Left ventricle myocardium inferior (tissue), 1 donor: ENCODE measurements at regions not wholly inside any gene's neighbourhood (a gene's known extent, or its start where the extent isn't known, plus 50 kb on each side); places are given as distances from the start of the nearest gene placed in this dataset.

Experiments
- DNase-seq: peaks from one replicate; pipeline ENCODE4 v3.0.0-alpha.2; 2020
- H3K27ac ChIP-seq: fragments of 200-600 bp; replicated peaks from 2 replicates; pipeline ENCODE4 v1.8.0; 2021
- H3K27me3 ChIP-seq: fragments of 200-600 bp; 2 replicates; pipeline ENCODE4 v1.8.0; 2021; ENCODE audit warnings: low read depth
- H3K36me3 ChIP-seq: fragments of 200-600 bp; 2 replicates; pipeline ENCODE4 v1.8.0; 2021
- H3K4me1 ChIP-seq: fragments of 200-600 bp; 2 replicates; pipeline ENCODE4 v1.8.0; 2021
- H3K4me3 ChIP-seq: fragments of 200-600 bp; 2 replicates; pipeline ENCODE4 v1.8.0; 2021; ENCODE audit warnings: mild to moderate bottlenecking, moderate library complexity
- H3K9me3 ChIP-seq: fragments of 200-600 bp; replicated peaks from 2 replicates; pipeline ENCODE4 v1.8.0; 2021
- intact Hi-C: fragments of 100-400 bp; cut with micrococcal nuclease; formaldehyde crosslinking; loops from one replicate; pipeline ENCODE4 v1.11.0; 2022
- TF ChIP-seq, protein P1 (sequence below): fragments of 200-600 bp; IDR thresholded peaks from 2 replicates; pipeline ENCODE4 v1.8.0; 2021; ENCODE audit warnings: antibody characterized with exemption, mild to moderate bottlenecking, borderline replicate concordance
- donor health status: DM: no; HTN: yes; CAD: no; lungs with severe emphysema.

DNA sequence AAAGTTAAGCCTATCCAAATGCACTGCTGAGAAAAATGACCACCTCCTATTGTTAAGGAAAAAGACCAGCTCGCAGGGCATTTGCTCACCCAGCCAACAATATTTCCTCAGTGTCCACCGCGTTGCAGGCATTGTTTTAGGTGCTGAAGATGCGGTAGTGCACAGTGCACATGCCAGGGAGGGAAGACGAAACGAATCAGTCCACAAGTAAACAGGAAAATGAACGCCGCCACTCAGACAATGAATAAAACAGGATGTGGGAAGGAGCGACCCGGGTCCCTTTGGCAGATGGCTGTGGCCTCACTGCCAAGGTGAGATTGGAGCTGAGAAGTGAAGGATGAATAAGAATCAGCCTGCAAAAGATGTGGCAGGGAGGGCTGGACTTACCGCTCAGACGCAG lies 249.2 kb downstream of the FOXL1 start:
- H3K27me3 ChIP-seq: peaks cover 56% of the 10 kb centered on the region
- H3K4me3 ChIP-seq: no peak overlapping the region
- H3K36me3 ChIP-seq: no peaks in the 10 kb centered on the region
- DNase-seq: no peak
- TF ChIP-seq, protein P1, sequence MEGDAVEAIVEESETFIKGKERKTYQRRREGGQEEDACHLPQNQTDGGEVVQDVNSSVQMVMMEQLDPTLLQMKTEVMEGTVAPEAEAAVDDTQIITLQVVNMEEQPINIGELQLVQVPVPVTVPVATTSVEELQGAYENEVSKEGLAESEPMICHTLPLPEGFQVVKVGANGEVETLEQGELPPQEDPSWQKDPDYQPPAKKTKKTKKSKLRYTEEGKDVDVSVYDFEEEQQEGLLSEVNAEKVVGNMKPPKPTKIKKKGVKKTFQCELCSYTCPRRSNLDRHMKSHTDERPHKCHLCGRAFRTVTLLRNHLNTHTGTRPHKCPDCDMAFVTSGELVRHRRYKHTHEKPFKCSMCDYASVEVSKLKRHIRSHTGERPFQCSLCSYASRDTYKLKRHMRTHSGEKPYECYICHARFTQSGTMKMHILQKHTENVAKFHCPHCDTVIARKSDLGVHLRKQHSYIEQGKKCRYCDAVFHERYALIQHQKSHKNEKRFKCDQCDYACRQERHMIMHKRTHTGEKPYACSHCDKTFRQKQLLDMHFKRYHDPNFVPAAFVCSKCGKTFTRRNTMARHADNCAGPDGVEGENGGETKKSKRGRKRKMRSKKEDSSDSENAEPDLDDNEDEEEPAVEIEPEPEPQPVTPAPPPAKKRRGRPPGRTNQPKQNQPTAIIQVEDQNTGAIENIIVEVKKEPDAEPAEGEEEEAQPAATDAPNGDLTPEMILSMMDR: no peak
- H3K4me1 ChIP-seq: peaks cover 3% of the 10 kb centered on the region
- intact Hi-C loops: no loop called here
- no peak overlapping the region for H3K27ac ChIP-seq
- no peaks in the 10 kb centered on the region for H3K9me3 ChIP-seq

DNA sequence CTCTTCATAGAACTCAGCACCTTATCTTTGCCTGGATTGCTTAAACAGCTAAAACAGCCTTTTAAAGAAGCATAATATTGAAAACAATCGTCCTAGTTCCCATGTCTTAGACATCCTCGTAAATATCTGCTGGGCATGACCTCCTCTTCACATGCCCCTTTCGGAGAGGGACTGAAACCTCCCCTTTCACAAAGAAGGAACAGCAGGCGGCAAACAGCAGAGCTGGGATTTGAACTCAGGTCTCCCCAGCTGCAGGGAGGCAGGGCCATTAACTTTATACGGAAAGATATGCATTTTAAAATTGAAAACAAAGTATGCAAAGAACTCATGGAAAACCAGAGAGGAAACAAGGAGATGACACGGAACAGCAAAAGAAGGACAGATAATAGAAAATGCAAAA lies 249.9 kb downstream of the FOXL1 start:
- H3K27me3 ChIP-seq: peaks cover 56% of the 10 kb centered on the region
- H3K4me1 ChIP-seq: peaks cover 2% of the 10 kb centered on the region
- TF ChIP-seq, protein P1: no peak
- H3K4me3 ChIP-seq: no peak overlapping the region
- no peaks in the 10 kb centered on the region for H3K9me3 ChIP-seq
- H3K36me3 ChIP-seq: no peaks in the 10 kb centered on the region
- intact Hi-C loops: no loop called here
- no peak overlapping the region for H3K27ac ChIP-seq
- DNase-seq: no peak

DNA sequence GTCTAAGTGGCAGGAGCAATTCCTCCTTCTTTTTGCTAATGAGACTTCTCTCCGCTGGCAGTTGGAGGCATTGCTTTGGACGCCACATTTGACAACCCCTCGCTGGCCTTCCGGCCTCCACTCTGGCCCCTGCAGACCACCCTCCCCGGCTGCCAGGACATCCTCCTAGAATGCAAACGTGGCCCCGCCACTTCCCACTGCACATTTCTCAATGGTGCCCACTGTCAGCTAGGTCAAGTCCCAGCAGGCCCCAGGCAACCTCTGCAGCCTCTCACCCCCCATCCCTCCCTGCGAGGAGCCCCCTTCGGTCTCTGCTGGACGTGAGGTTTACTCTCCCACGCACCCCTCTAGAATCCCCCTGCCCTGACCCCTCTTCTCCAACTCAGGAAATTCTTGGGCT lies 250.3 kb downstream of the FOXL1 start:
- intact Hi-C loops: no loop called here
- no peak for DNase-seq
- Histone ChIP-seq H3K4me1 (peaks cover 6% of the 10 kb centered on the region), H3K9me3 (no peaks in the 10 kb centered on the region), H3K27ac (no peak overlapping the region), H3K27me3 (peaks cover 54% of the 10 kb centered on the region), H3K36me3 (no peaks in the 10 kb centered on the region), H3K4me3 (no peak overlapping the region)
- TF ChIP-seq, protein P1: no peak

DNA sequence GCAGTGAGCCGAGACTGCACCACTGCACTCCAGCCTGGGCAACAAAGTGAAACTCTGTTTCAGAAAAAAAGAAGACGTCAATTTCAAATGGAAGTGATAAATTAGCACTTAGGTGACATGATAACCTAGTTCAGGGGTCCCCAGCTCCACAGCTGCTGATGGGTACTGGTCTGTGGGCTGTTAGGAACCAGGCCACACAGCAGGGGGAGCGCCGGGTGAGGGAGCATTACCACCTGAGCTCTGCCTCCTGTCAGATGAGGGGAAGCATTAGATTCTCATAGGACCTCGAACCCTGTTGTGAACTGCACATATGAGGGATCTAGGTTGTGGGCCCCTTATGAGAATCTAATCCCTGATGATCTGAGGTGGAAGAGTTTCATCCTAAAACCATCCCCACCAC lies 253.0 kb downstream of the FOXL1 start:
- Histone ChIP-seq H3K27ac (no peak overlapping the region), H3K36me3 (no peaks in the 10 kb centered on the region), H3K4me1 (peaks cover 6% of the 10 kb centered on the region), H3K27me3 (peaks cover 29% of the 10 kb centered on the region), H3K4me3 (no peak overlapping the region), H3K9me3 (no peaks in the 10 kb centered on the region)
- intact Hi-C loops: no loop called here
- no peak for DNase-seq
- TF ChIP-seq, protein P1: no peak

DNA sequence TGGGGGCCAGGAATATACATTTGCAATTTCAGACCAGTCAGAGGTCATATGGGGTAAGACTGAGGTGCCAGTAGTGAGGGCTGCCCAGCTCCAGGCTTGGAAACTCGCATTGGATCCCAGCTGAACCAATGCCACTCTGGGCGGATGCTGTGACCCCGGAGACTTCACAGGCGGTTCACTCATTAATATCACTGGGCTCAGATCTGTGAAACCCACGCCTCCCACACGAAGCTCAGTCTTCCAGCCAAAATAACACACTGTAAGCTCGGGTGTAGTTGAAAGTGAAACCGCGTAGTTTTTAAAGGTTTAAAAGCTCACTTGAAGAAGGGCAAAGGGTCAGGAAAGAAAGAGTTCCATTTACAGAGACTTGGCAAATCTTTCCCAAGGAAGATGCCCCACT lies 254.8 kb downstream of the FOXL1 start:
- TF ChIP-seq, protein P1: no peak
- Histone ChIP-seq H3K4me1 (peaks cover 6% of the 10 kb centered on the region), H3K9me3 (no peaks in the 10 kb centered on the region), H3K27ac (no peak overlapping the region), H3K4me3 (no peak overlapping the region), H3K36me3 (no peaks in the 10 kb centered on the region), H3K27me3 (peaks cover 13% of the 10 kb centered on the region)
- intact Hi-C loops: no loop called here
- DNase-seq: no peak
